Heart right ventricle (tissue), 16 donors: ENCODE measurements at regions not wholly inside any gene's neighbourhood (a gene's known extent, or its start where the extent isn't known, plus 50 kb on each side); places are given as distances from the start of the nearest gene placed in this dataset.

Experiments used
- ATAC-seq, 8 donors: fragments of 200-7000 bp; cut with Tn5 transposase; one replicate each; pipeline ENCODE4 v1.9.1; 2020; ENCODE audit warnings: mild to moderate bottlenecking in 8 of 8, moderate library complexity in 8 of 8, moderate number of reproducible peaks in 1 of 8
- DNase-seq, 2 donors: peaks; one replicate each; pipeline ENCODE4 v3.0.0-alpha.2; 2020
- H3K27ac ChIP-seq, 10 donors: fragments of 200-600 bp; sonication (generic) in 2 of 10; one replicate each; pipeline versions ENCODE4 v1.5.0 to v1.8.0; 2020 to 2022; ENCODE audit warnings: mild to moderate bottlenecking in 3 of 10
- H3K27me3 ChIP-seq, 7 donors: fragments of 200-600 bp; one replicate each; pipeline ENCODE4 v1.8.0; 2021 to 2022; ENCODE audit warnings: mild to moderate bottlenecking in 2 of 7
- H3K36me3 ChIP-seq, 9 donors: fragments of 200-600 bp; sonication (generic) in 1 of 9; one replicate each; pipeline versions ENCODE4 v1.5.0 to v1.8.0; 2020 to 2022; ENCODE audit warnings: mild to moderate bottlenecking in 2 of 9
- H3K4me1 ChIP-seq, 9 donors: fragments of 200-600 bp; sonication (generic) in 1 of 9; one replicate each; pipeline versions ENCODE4 v1.5.0 to v1.8.0; 2020 to 2022; ENCODE audit warnings: mild to moderate bottlenecking in 4 of 9
- H3K4me3 ChIP-seq, 10 donors: fragments of 200-600 bp; sonication (generic) in 2 of 10; one replicate each; pipeline versions ENCODE4 v1.5.0 to v1.8.0; 2020 to 2022; ENCODE audit warnings: mild to moderate bottlenecking in 7 of 10, moderate library complexity in 2 of 10
- H3K9me3 ChIP-seq, 11 donors: fragments of 200-600 bp in 10 of 11; sonication (generic) in 2 of 11; one replicate each; pipeline versions ENCODE4 v1.5.0 to v1.8.0; 2013 to 2022; ENCODE audit warnings: mild to moderate bottlenecking in 2 of 11, control low read depth in 1 of 11, moderate library complexity in 1 of 11
- CTCF ChIP-seq, 9 donors: fragments of 200-600 bp; sonication (generic) in 2 of 9; IDR thresholded peaks; one replicate each; pipeline versions ENCODE4 v1.5.0 to v1.8.0; 2021 to 2022; ENCODE audit warnings: antibody characterized with exemption in 9 of 9, mild to moderate bottlenecking in 5 of 9, moderate library complexity in 1 of 9
- WGBS, 2 donors: extraction: QIAGEN DNeasy Blood & Tissue Kit; methylation state at CpG; one replicate each; pipeline ENCODE4 v1.1.7; 2013; ENCODE audit warnings: inconsistent platforms in 1 of 2; 5-methylcytosine and 5-hydroxymethylcytosine counted together
- intact Hi-C, 10 donors: fragments of 100-400 bp; cut with DNase I; formaldehyde crosslinking; loops; one replicate each; pipeline versions ENCODE4 v1.11.1 to v1.14.2; 2022
- donor health status: Arrhythmogenic right ventricular cardiomyopathy.
- donor health status: ischemic (EF 13 %, LVEDD 7.1; RV severe dilation, severe dysfunction).
- donor health status: healthy with polysubstance abuse.
- donor health status: DM: no; HTN: yes; CAD: no.
- donor health status: DM: no; HTN: no; CAD: no.
- donor health status: ischemic (EF 25% LVEDD 6.9; RV normal size, moderate dysfunction).
- donor health status: ischemic (EF 25% LVEDD 5.7; RV mildly dilated, moderate dysfunction).
- donor health status: healthy.
- donor health status: DM: yes; HTN: yes; CAD: no.
- donor health status: Ischemic cardiomyopathy.
- donor health status: ischemic (EF 35%, LVEDD 5.7; RV mildly dilated, moderate dysfunction).
- donor health status: nonischemic (EF 11% LVEDD 7.7; RV severe dilation, severe dysfunction).
- donor health status: DM: yes; HTN: yes; CAD: no.
- donor health status: PGD.
- donor health status: ischemic (EF 29% LVEDD 5.4; RV normal size, mild dysfunction).
- donor health status: nonischemic (EF 23%, LVEDD 6.1; RV moderate dilation, normal function).

- no peak overlapping the region for H3K27ac ChIP-seq
- no peak for ATAC-seq
- 67 to 69% methylated on average over 7 of the region's 7 CpGs for WGBS, 2 donors
- H3K36me3 ChIP-seq: no peaks in the 10 kb centered on the region
- no peak for TF ChIP-seq CTCF (IDR thresholded peaks at IDR 0.05)
- intact Hi-C loops: no loop called here
- H3K9me3 ChIP-seq: no peaks in the 10 kb centered on the region
- H3K4me3 ChIP-seq: no peak overlapping the region
- H3K27me3 ChIP-seq: peaks cover 0 to 57% (median 41%) of the 10 kb centered on the region in 7 donors
- peaks cover 0 to 10% (median 7%) of the 10 kb centered on the region in 9 donors for H3K4me1 ChIP-seq
- no peak for DNase-seq
Measured at GRCh38 chr6:33877982-33878535, 74.3 kb upstream of the MLN start.

- DNase-seq (no peak), ATAC-seq (no peak)
- no peaks in the 10 kb centered on the region for H3K36me3 ChIP-seq
- no peaks in the 10 kb centered on the region for H3K9me3 ChIP-seq
- 67 to 73% methylated on average over 5 of the region's 5 CpGs for WGBS, 2 donors
- no peak overlapping the region for H3K4me3 ChIP-seq
- peaks cover 0 to 75% (median 51%) of the 10 kb centered on the region in 7 donors for H3K27me3 ChIP-seq
- no peak for TF ChIP-seq CTCF (IDR thresholded peaks at IDR 0.05)
- intact Hi-C loops: no loop called here
- H3K27ac ChIP-seq: no peak overlapping the region
- no peaks in the 10 kb centered on the region for H3K4me1 ChIP-seq
Measured at GRCh38 chr6:33875696-33876095, 71.9 kb upstream of the MLN start.

- TF ChIP-seq CTCF (IDR thresholded peaks at IDR 0.05): no peak
- Histone ChIP-seq H3K27ac (no peak overlapping the region), H3K4me3 (no peak overlapping the region), H3K36me3 (no peaks in the 10 kb centered on the region), H3K27me3 (peaks cover 0 to 78% (median 54%) of the 10 kb centered on the region in 7 donors), H3K4me1 (no peaks in the 10 kb centered on the region), H3K9me3 (no peaks in the 10 kb centered on the region)
- 48 to 57% methylated on average over 6 of the region's 6 CpGs for WGBS, 2 donors
- intact Hi-C loops: no loop called here
- ATAC-seq: no peak
- DNase-seq: no peak
Measured at GRCh38 chr6:33875141-33875581, 71.4 kb upstream of the MLN start.

- Histone ChIP-seq H3K36me3 (no peaks in the 10 kb centered on the region), H3K27ac (no peak overlapping the region), H3K27me3 (peaks cover 0 to 78% (median 51%) of the 10 kb centered on the region in 7 donors), H3K4me1 (no peaks in the 10 kb centered on the region), H3K9me3 (no peaks in the 10 kb centered on the region), H3K4me3 (no peak overlapping the region)
- intact Hi-C loops: no loop called here
- no peak for TF ChIP-seq CTCF (IDR thresholded peaks at IDR 0.05)
- no peak for DNase-seq
- ATAC-seq: no peak
- 85 to 87% methylated on average over 17 of the region's 17 CpGs for WGBS, 2 donors
Measured at GRCh38 chr6:33874136-33874760, 70.4 kb upstream of the MLN start.
